ENCODE measurements at regions not wholly inside any gene's neighbourhood (a gene's known extent, or its start where the extent isn't known, plus 50 kb on each side); places are given as distances from the start of the nearest gene placed in this dataset.

DNA sequence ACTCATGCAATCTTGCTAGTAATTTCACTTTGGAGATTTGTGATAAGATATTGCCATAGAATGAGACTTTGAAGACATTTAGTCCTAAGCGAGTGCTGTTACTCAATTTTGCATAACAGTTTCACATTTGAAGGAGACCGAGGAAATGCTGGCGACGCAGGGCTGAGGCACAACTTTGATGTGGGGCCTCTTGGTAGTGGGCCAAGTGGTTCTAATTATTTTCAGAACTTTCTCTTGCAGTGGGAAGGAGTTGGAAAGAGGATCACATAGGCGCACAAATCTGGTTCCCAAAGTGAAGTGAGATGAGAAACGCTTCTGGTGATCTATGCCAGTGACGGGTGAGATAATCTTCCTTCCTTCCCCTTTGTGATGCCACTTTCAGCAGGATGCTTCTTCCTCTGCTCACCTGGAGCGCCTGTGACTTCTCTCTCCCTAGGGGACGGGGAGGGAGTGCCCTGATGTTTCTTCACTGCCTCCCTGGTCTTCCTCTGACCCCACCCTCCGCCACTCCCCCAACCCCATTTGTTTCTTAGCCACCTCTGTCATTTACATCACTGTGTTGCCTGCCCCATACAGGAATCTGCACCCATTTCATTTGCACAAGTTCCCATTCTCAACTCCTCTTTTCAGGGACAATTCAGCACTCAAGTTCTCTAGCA, 138.9 kb upstream of the MID1 start:
- Mint-ChIP-seq H3K4me1 (peaks cover 43% of the 10 kb centered on the region), H3K27me3 (ENCODE audit: low read depth) (no peaks in the 10 kb centered on the region), H3K9me3 (peaks cover 21% of the 10 kb centered on the region), H3K27ac (peak overlapping the region; percentile 72), H3K36me3 (peaks cover 2% of the 10 kb centered on the region), H3K4me3 (peak overlapping the region; percentile 7)
- TF ChIP-seq, protein P1, sequence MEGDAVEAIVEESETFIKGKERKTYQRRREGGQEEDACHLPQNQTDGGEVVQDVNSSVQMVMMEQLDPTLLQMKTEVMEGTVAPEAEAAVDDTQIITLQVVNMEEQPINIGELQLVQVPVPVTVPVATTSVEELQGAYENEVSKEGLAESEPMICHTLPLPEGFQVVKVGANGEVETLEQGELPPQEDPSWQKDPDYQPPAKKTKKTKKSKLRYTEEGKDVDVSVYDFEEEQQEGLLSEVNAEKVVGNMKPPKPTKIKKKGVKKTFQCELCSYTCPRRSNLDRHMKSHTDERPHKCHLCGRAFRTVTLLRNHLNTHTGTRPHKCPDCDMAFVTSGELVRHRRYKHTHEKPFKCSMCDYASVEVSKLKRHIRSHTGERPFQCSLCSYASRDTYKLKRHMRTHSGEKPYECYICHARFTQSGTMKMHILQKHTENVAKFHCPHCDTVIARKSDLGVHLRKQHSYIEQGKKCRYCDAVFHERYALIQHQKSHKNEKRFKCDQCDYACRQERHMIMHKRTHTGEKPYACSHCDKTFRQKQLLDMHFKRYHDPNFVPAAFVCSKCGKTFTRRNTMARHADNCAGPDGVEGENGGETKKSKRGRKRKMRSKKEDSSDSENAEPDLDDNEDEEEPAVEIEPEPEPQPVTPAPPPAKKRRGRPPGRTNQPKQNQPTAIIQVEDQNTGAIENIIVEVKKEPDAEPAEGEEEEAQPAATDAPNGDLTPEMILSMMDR (IDR thresholded peaks at IDR 0.05; ENCODE audit: unreplicated experiment) = no peak
- DNase-seq (ENCODE audit: low spot score in 2 of 2, unreplicated experiment in 2 of 2) = no peak

DNA sequence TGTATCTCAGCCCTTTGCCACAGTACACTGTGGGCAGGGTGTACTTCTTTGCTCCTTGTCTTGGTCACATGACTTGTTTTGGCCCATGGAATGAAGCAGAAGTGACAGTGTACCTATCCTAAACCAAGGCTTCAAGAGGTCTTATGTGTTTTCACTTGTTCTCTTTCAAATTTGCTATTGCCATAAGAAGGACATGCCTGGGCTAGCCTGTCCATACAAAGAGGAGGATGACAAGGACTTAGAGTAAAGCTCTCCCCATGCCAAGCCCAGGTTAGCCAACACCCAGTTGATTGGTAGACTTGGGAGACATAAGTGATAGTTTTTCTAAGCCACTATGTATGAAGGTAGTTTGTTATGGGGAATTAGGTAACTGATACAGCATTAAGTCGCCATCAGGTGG, 141.1 kb upstream of the MID1 start:
- peaks cover 2% of the 10 kb centered on the region for H3K36me3 Mint-ChIP-seq
- no peaks in the 10 kb centered on the region for H3K27me3 Mint-ChIP-seq (ENCODE audit: low read depth)
- TF ChIP-seq, protein P1 (IDR thresholded peaks at IDR 0.05; ENCODE audit: unreplicated experiment) = no peak

DNA sequence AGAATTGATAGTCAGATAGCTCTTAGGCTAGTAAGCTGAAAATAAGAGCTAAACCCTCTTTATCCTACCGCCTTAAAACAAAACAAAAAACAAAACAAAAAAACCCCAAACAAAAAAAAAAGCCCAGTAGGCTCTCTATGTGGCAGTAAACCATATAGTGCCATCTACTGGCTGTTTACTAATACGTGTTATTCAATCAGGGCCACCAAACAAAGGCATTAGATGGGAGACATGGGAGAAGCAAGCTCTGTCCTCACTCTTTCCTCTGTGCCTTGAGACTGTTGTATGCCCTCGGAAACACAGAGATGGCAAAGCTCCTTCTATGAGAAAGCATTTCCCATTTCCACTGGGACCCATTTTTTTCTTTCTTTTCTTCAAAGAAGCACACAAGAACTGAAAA, 148.8 kb upstream of the MID1 start:
- Mint-ChIP-seq H3K9me3 (peaks cover 13% of the 10 kb centered on the region), H3K36me3 (no peaks in the 10 kb centered on the region), H3K27me3 (ENCODE audit: low read depth) (no peaks in the 10 kb centered on the region), H3K4me1 (peaks cover 16% of the 10 kb centered on the region), H3K4me3 (no peak overlapping the region), H3K27ac (peak overlapping the region; percentile 68)
- DNase-seq (ENCODE audit: low spot score in 2 of 2, unreplicated experiment in 2 of 2) = no peak
- TF ChIP-seq, protein P1 (IDR thresholded peaks at IDR 0.05; ENCODE audit: unreplicated experiment) = no peak

More for the DNA sequence above, 141.1 kb upstream of the MID1 start:
- Mint-ChIP-seq H3K27ac (no peak overlapping the region), H3K4me1 (peaks cover 25% of the 10 kb centered on the region), H3K9me3 (peaks cover 18% of the 10 kb centered on the region), H3K4me3 (no peak overlapping the region)
- no peak for DNase-seq (ENCODE audit: low spot score in 2 of 2, unreplicated experiment in 2 of 2)

DNA sequence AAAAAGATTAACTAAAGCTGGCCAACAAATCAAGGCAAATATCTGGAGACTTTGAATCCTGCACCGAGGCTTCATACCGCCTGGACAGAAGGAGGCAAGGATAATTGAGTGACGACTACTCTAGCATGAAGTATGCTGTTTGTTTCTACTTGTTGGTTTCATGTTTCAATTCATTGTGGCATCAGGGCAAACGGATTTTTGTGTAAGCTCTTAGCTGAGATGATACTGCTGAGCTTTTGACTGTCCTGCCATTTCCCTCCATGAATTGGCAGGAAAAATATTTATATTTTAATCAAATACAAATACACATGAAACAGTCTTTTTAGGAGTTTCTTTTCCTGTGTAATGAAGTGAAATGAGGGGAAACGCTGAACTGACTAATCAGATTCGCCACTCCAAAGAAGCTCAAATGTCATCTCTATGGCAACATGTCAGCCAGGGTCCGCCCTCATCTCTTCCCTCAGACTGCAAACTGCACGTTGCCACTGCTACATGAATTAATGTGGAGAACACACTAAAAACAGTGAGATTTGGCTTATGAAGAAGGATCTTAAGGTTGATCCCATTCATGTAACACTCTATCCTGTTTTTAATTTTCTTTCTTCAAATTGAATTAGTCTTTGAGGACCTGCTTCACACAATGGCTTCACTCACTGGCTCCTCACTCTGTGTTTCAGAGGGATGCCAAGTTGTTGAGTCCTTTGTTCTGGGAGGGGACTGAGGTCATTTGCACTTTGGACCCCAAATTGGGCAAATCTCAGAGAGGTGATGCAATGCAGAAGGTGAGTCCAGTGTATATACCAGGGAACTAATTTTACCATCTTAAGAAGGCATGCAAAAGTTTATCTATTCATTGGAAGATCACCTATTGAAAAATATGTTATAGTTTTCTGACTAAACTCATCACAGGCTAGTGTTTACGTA, 149.6 kb upstream of the MID1 start:
- TF ChIP-seq, protein P1 (IDR thresholded peaks at IDR 0.05; ENCODE audit: unreplicated experiment) = no peak
- Mint-ChIP-seq H3K4me3 (peak overlapping the region; percentile 14), H3K36me3 (no peaks in the 10 kb centered on the region), H3K9me3 (peaks cover 13% of the 10 kb centered on the region), H3K27ac (peak overlapping the region; percentile 68), H3K4me1 (peaks cover 16% of the 10 kb centered on the region), H3K27me3 (ENCODE audit: low read depth) (no peaks in the 10 kb centered on the region)
- no peak for DNase-seq (ENCODE audit: low spot score in 2 of 2, unreplicated experiment in 2 of 2)

DNA sequence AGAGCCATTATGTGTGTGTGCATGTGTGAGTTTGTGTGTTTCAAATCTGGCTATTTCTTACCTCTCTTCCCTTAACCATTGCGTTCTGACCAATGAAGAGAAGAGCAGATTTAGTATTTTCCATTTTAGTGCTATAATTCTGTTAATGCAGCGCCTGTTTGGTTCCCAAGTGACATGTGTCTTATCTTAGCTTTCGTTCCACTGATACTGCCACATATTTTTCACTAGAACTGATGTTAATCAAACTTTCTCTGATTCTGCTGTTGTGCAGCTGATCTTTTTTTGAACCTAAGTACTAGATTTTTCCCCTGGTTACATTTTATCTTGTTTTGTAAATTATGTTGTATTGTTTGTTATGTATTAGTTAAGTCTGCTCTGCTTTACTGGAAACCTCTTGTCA, 152.9 kb upstream of the MID1 start:
- TF ChIP-seq, protein P1 (IDR thresholded peaks at IDR 0.05; ENCODE audit: unreplicated experiment) = no peak
- no peaks in the 10 kb centered on the region for H3K27me3 Mint-ChIP-seq (ENCODE audit: low read depth)
- peaks cover 17% of the 10 kb centered on the region for H3K9me3 Mint-ChIP-seq
- no peak overlapping the region for H3K27ac Mint-ChIP-seq
- DNase-seq (ENCODE audit: low spot score in 2 of 2, unreplicated experiment in 2 of 2) = no peak
- no peaks in the 10 kb centered on the region for H3K36me3 Mint-ChIP-seq
- no peak overlapping the region for H3K4me3 Mint-ChIP-seq
- H3K4me1 Mint-ChIP-seq = peaks cover 20% of the 10 kb centered on the region

Data from mesothelial cell of epicardium (in vitro differentiated cells).